ENCODE measurements at regions not wholly inside any gene's neighbourhood (a gene's known extent, or its start where the extent isn't known, plus 50 kb on each side); places are given as distances from the start of the nearest gene placed in this dataset.

GRCh38 chr9:87148331-87149104, 201.2 kb upstream of the GAS1 start:
- TF ChIP-seq, protein P1, sequence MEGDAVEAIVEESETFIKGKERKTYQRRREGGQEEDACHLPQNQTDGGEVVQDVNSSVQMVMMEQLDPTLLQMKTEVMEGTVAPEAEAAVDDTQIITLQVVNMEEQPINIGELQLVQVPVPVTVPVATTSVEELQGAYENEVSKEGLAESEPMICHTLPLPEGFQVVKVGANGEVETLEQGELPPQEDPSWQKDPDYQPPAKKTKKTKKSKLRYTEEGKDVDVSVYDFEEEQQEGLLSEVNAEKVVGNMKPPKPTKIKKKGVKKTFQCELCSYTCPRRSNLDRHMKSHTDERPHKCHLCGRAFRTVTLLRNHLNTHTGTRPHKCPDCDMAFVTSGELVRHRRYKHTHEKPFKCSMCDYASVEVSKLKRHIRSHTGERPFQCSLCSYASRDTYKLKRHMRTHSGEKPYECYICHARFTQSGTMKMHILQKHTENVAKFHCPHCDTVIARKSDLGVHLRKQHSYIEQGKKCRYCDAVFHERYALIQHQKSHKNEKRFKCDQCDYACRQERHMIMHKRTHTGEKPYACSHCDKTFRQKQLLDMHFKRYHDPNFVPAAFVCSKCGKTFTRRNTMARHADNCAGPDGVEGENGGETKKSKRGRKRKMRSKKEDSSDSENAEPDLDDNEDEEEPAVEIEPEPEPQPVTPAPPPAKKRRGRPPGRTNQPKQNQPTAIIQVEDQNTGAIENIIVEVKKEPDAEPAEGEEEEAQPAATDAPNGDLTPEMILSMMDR (IDR thresholded peaks at IDR 0.05; ENCODE audit: insufficient read depth, low read length): no peak
- no peak for TF ChIP-seq POLR2AphosphoS5 (IDR thresholded peaks at IDR 0.05; ENCODE audit: low read depth)
- TF ChIP-seq REST (IDR thresholded peaks at IDR 0.05; ENCODE audit: insufficient replicate concordance, low read depth): no peak
- TF ChIP-seq SPI1 (IDR thresholded peaks at IDR 0.05; ENCODE audit: borderline replicate concordance, low read depth): no peak
